ENCODE measurements at regions not wholly inside any gene's neighbourhood (a gene's known extent, or its start where the extent isn't known, plus 50 kb on each side); places are given as distances from the start of the nearest gene placed in this dataset.

- no peak for TF ChIP-seq FOXP2 (optimal IDR thresholded peaks at IDR 0.05; ENCODE audit: borderline replicate concordance, extremely low read depth, extremely low read length, insufficient read depth)
Observed at GRCh38 chr6:14896475-14896874, 349.4 kb upstream of the JARID2 start.

GRCh38 chr6:14897831-14898230 lies 348.0 kb upstream of the JARID2 start:
- TF ChIP-seq TAF1 (IDR thresholded peaks at IDR 0.05; ENCODE audit: borderline replicate concordance, insufficient read depth, low read length): no peak
- TF ChIP-seq FOXP2 (optimal IDR thresholded peaks at IDR 0.05; ENCODE audit: borderline replicate concordance, extremely low read depth, extremely low read length, insufficient read depth): no peak

DNA sequence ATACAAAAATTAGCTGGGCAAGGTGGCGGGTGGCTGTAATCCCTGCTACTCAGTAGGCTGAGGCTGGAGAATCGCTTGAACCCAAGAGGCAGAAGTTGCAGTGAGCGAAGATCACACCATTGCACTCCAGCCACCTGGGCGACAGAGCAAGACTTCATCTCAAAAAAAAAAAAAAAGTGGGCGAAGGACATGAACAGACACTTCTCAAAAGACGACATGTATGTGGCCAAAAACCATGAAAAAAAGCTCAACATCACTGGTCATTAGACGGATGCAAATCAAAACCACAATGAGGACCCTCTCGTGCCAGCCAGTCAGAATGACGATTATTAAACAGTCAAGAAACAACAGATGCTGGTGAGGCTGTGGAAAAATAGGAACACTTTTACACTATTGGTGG lies 344.9 kb upstream of the JARID2 start:
- TF ChIP-seq REST (IDR thresholded peaks at IDR 0.05; ENCODE audit: insufficient read depth in 1 of 2, low read depth in 2 of 2, low read length in 2 of 2) (no peak), POLR2AphosphoS5 (IDR thresholded peaks at IDR 0.05; ENCODE audit: low read depth, low read length) (no peak), TAF1 (IDR thresholded peaks at IDR 0.05; ENCODE audit: borderline replicate concordance, insufficient read depth, low read length) (no peak), SIN3A (IDR thresholded peaks at IDR 0.05; ENCODE audit: borderline replicate concordance, insufficient read depth, low read length) (no peak), FOXP2 (optimal IDR thresholded peaks at IDR 0.05; ENCODE audit: borderline replicate concordance, extremely low read depth, extremely low read length, insufficient read depth) (no peak)

DNA sequence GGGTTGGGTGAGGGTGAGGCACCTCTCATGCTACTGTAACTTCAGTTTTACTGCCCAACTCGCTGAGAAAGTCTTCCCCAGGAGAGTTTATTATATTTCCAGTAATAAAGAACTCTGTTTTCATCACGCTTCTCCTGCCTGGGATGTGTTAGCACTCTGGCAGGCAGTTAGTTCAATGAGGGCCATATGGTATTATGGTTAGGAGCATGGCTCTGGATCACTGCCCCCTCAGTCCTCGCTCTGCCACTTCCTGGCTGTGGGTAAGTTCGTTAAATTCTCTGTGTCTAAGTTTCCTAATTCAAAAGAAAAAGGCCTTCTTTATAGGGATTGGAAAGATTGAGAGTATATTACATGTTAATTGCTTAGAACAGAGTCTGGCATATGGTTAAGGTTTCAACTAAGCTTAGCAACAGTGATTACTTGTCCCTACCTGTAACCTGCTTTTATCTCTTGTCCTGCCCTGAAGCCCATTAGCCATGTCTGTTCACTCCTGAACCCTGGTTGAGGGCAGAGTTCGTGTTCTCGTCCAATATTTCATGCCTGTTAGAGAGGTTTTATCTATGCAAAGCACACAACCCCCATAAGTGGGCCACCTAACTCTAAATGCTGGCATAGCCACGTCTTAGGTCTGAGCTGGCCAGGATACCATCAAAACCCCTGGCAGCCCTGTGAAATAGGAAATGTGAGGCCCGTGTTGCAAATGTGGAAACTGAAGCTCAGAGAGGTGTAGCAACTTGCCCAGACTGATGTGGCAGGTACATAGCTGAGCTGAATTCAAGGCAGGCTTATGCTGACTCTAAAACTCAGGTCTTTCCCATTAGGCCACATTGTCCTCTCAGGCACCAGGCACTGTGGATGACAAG lies 342.5 kb upstream of the JARID2 start:
- no peak for TF ChIP-seq FOXP2 (optimal IDR thresholded peaks at IDR 0.05; ENCODE audit: borderline replicate concordance, extremely low read depth, extremely low read length, insufficient read depth)
- TF ChIP-seq POLR2AphosphoS5 (IDR thresholded peaks at IDR 0.05; ENCODE audit: low read depth, low read length): no peak
- TF ChIP-seq REST (IDR thresholded peaks at IDR 0.05; ENCODE audit: insufficient read depth in 1 of 2, low read depth in 2 of 2, low read length in 2 of 2): no peak
- TF ChIP-seq SIN3A (IDR thresholded peaks at IDR 0.05; ENCODE audit: borderline replicate concordance, insufficient read depth, low read length): no peak
- no peak for TF ChIP-seq TAF1 (IDR thresholded peaks at IDR 0.05; ENCODE audit: borderline replicate concordance, insufficient read depth, low read length)

DNA sequence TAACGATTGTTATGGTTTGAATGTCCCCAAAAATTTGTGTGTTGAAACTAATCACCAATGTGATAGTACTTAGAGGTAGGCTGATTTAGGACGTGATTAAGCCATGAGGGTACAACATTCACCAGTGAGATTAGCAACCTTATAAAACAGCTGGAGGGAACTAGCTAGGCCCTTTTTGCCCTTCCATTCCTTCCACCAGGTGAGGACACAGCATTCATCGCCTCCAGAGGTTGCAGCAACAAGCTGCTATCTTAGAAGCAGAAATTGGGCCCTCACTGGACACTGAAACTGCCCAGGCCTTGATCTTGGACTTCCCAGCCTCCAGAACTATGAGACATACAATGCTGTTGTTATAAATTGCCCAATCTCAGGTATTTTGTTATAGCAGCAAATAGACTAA lies 340.7 kb upstream of the JARID2 start:
- TF ChIP-seq FOXP2 (optimal IDR thresholded peaks at IDR 0.05; ENCODE audit: borderline replicate concordance, extremely low read depth, extremely low read length, insufficient read depth) (no peak), SIN3A (IDR thresholded peaks at IDR 0.05; ENCODE audit: borderline replicate concordance, insufficient read depth, low read length) (no peak), TAF1 (IDR thresholded peaks at IDR 0.05; ENCODE audit: borderline replicate concordance, insufficient read depth, low read length) (no peak), POLR2AphosphoS5 (IDR thresholded peaks at IDR 0.05; ENCODE audit: low read depth, low read length) (no peak), REST (IDR thresholded peaks at IDR 0.05; ENCODE audit: insufficient read depth in 1 of 2, low read depth in 2 of 2, low read length in 2 of 2) (no peak)

GRCh38 chr6:14906621-14907020 lies 339.2 kb upstream of the JARID2 start:
- TF ChIP-seq FOXP2 (optimal IDR thresholded peaks at IDR 0.05; ENCODE audit: borderline replicate concordance, extremely low read depth, extremely low read length, insufficient read depth): no peak
- no peak for TF ChIP-seq REST (IDR thresholded peaks at IDR 0.05; ENCODE audit: insufficient read depth in 1 of 2, low read depth in 2 of 2, low read length in 2 of 2)
- TF ChIP-seq TAF1 (IDR thresholded peaks at IDR 0.05; ENCODE audit: borderline replicate concordance, insufficient read depth, low read length): no peak
- TF ChIP-seq POLR2AphosphoS5 (IDR thresholded peaks at IDR 0.05; ENCODE audit: low read depth, low read length): no peak
- no peak for TF ChIP-seq SIN3A (IDR thresholded peaks at IDR 0.05; ENCODE audit: borderline replicate concordance, insufficient read depth, low read length)
